DND-41 (cell line): ENCODE measurements at regions not wholly inside any gene's neighbourhood (a gene's known extent, or its start where the extent isn't known, plus 50 kb on each side); places are given as distances from the start of the nearest gene placed in this dataset.

Source experiments
- EZH2 ChIP-seq: IDR thresholded peaks from 3 replicates; pipeline ENCODE4 v1.6.1; 2012; ENCODE audit warnings: borderline replicate concordance, low read depth, mild to moderate bottlenecking, moderate library complexity, low read length, inconsistent platforms; ENCODE audit not compliant: severe bottlenecking
- TF ChIP-seq, protein P1 (sequence below): IDR thresholded peaks from 2 replicates; pipeline ENCODE4 v1.5.1; 2012; ENCODE audit warnings: borderline replicate concordance, low read length, moderate library complexity, mild to moderate bottlenecking; ENCODE audit not compliant: poor library complexity, severe bottlenecking; ENCODE audit errors: extremely low read depth

DNA sequence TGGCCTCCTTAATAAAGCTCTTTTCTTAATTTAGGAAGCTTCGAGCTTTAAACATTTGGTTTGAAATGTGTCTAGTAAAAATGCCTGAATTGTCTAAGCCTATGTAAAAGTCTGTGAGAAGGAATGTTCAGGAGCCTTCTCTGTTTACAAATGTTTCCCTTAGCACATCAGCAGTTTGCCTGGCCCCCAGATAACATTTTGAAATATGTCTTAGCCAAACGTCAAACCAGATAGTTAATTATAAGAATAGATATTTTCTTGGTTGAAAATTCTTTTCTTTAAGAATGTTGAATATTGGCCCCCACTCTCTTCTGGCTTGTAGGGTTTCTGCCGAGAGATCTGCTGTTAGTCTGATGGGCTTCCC lies 498.6 kb downstream of the CCDC85A start:
- TF ChIP-seq EZH2, result no peak
- TF ChIP-seq, protein P1, sequence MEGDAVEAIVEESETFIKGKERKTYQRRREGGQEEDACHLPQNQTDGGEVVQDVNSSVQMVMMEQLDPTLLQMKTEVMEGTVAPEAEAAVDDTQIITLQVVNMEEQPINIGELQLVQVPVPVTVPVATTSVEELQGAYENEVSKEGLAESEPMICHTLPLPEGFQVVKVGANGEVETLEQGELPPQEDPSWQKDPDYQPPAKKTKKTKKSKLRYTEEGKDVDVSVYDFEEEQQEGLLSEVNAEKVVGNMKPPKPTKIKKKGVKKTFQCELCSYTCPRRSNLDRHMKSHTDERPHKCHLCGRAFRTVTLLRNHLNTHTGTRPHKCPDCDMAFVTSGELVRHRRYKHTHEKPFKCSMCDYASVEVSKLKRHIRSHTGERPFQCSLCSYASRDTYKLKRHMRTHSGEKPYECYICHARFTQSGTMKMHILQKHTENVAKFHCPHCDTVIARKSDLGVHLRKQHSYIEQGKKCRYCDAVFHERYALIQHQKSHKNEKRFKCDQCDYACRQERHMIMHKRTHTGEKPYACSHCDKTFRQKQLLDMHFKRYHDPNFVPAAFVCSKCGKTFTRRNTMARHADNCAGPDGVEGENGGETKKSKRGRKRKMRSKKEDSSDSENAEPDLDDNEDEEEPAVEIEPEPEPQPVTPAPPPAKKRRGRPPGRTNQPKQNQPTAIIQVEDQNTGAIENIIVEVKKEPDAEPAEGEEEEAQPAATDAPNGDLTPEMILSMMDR, result no peak
